ENCODE measurements at regions not wholly inside any gene's neighbourhood (a gene's known extent, or its start where the extent isn't known, plus 50 kb on each side); places are given as distances from the start of the nearest gene placed in this dataset.
A peak's percentile ranks its signal among the peaks of the same experiment; 100 is the strongest.
"Not testable (repeated sequence)": the region's sequence is repeated elsewhere in the genome, so short reads cannot be mapped to it uniquely, and the experiment has no call there.

- DNase-seq (ENCODE audit: missing footprints) = no peak
- intact Hi-C loops (cut with DNase I) = no loop called here
- ATAC-seq = no peak
Observed at GRCh38 chr3:3307491-3307890, 128.0 kb upstream of the CRBN start.

GRCh38 chr3:3305841-3306240, 126.3 kb upstream of the CRBN start:
- no peak for DNase-seq (ENCODE audit: missing footprints)
- ATAC-seq = no peak
- intact Hi-C loops (cut with DNase I) = no loop called here

- intact Hi-C loops (cut with DNase I) = no loop called here
- DNase-seq (ENCODE audit: missing footprints) = no peak
- ATAC-seq = no peak
Observed at GRCh38 chr3:3305084-3305483, 125.6 kb upstream of the CRBN start.

- ATAC-seq (no peak), DNase-seq (ENCODE audit: missing footprints) (no peak)
- intact Hi-C loops (cut with DNase I) = no loop called here
Observed at GRCh38 chr3:3303636-3304035, 124.1 kb upstream of the CRBN start.

- DNase-seq (ENCODE audit: missing footprints) (no peak), ATAC-seq (peak; percentile 52)
- intact Hi-C loops (cut with DNase I) = no loop called here
Observed at GRCh38 chr3:3302964-3303363, 123.5 kb upstream of the CRBN start.

GRCh38 chr3:3301476-3301875, 122.0 kb upstream of the CRBN start:
- intact Hi-C loops (cut with DNase I) = no loop called here
- no peak for DNase-seq (ENCODE audit: missing footprints)
- no peak for ATAC-seq

GRCh38 chr3:3296979-3297381, 117.5 kb upstream of the CRBN start:
- no peak for ATAC-seq
- intact Hi-C loops (cut with DNase I) = no loop called here

GRCh38 chr3:3295586-3295985, 116.1 kb upstream of the CRBN start:
- DNase-seq (ENCODE audit: missing footprints) = no peak
- ATAC-seq = no peak
- intact Hi-C loops (cut with DNase I) = no loop called here

More at GRCh38 chr3:3296979-3297381, 117.5 kb upstream of the CRBN start:
- DNase-seq (ENCODE audit: missing footprints) = no peak

GRCh38 chr3:3291756-3292283, 112.3 kb upstream of the CRBN start:
- ATAC-seq; DNase-seq (ENCODE audit: missing footprints); intact Hi-C loops (cut with DNase I): not testable (repeated sequence)

- DNase-seq (ENCODE audit: missing footprints) (no peak), ATAC-seq (no peak)
- intact Hi-C loops (cut with DNase I) = no loop called here
Observed at GRCh38 chr3:3288255-3288654, 108.8 kb upstream of the CRBN start.

- intact Hi-C loops (cut with DNase I) = no loop called here
- no peak for DNase-seq (ENCODE audit: missing footprints)
- ATAC-seq = no peak
Observed at GRCh38 chr3:3286014-3286413, 106.5 kb upstream of the CRBN start.

GRCh38 chr3:3281024-3281423, 101.5 kb upstream of the CRBN start:
- ATAC-seq (no peak), DNase-seq (ENCODE audit: missing footprints) (no peak)
- intact Hi-C loops (cut with DNase I) = no loop called here

GRCh38 chr3:3280396-3280795, 100.9 kb upstream of the CRBN start:
- ATAC-seq = no peak
- DNase-seq (ENCODE audit: missing footprints) = no peak
- intact Hi-C loops (cut with DNase I) = no loop called here

- DNase-seq (ENCODE audit: missing footprints) = no peak
- intact Hi-C loops (cut with DNase I) = no loop called here
- no peak for ATAC-seq
Observed at GRCh38 chr3:3278073-3278472, 98.6 kb upstream of the CRBN start.

- ATAC-seq = no peak
- intact Hi-C loops (cut with DNase I) = no loop called here
- DNase-seq (ENCODE audit: missing footprints) = no peak
Observed at GRCh38 chr3:3276630-3277029, 97.1 kb upstream of the CRBN start.

- intact Hi-C loops (cut with DNase I) = no loop called here
- DNase-seq (ENCODE audit: missing footprints) (no peak), ATAC-seq (no peak)
Observed at GRCh38 chr3:3264796-3265195, 85.3 kb upstream of the CRBN start.

GRCh38 chr3:3260870-3261269, 81.4 kb upstream of the CRBN start:
- DNase-seq (ENCODE audit: missing footprints) (no peak), ATAC-seq (no peak)
- intact Hi-C loops (cut with DNase I) = no loop called here

GRCh38 chr3:3259181-3259580, 79.7 kb upstream of the CRBN start:
- ATAC-seq (no peak), DNase-seq (ENCODE audit: missing footprints) (no peak)
- intact Hi-C loops (cut with DNase I) = no loop called here

- intact Hi-C loops (cut with DNase I) = no loop called here
- DNase-seq (ENCODE audit: missing footprints) = no peak
- no peak for ATAC-seq
Observed at GRCh38 chr3:3258281-3258680, 78.8 kb upstream of the CRBN start.

- DNase-seq (ENCODE audit: missing footprints) (no peak), ATAC-seq (no peak)
- intact Hi-C loops (cut with DNase I) = no loop called here
Observed at GRCh38 chr3:3241596-3241995, 62.1 kb upstream of the CRBN start.

- ATAC-seq = no peak
- DNase-seq (ENCODE audit: missing footprints) = no peak
- intact Hi-C loops (cut with DNase I) = no loop called here
Observed at GRCh38 chr3:3240986-3241385, 61.5 kb upstream of the CRBN start.

GRCh38 chr3:3237979-3238378, 58.5 kb upstream of the CRBN start:
- DNase-seq (ENCODE audit: missing footprints) (no peak), ATAC-seq (no peak)
- intact Hi-C loops (cut with DNase I) = no loop called here

Measured in Right ventricle myocardium inferior (tissue), 1 donor.